GM21723 (cell line): ENCODE measurements at regions not wholly inside any gene's neighbourhood (a gene's known extent, or its start where the extent isn't known, plus 50 kb on each side); places are given as distances from the start of the nearest gene placed in this dataset.
A peak's percentile ranks its signal among the peaks of the same experiment; 100 is the strongest.
"Not testable (repeated sequence)": the region's sequence is repeated elsewhere in the genome, so short reads cannot be mapped to it uniquely, and the experiment has no call there.

Experiments used
- ATAC-seq: cut with Tn5 transposase; IDR thresholded peaks from one replicate; pipeline ENCODE4 v1.9.1; 2021; ENCODE audit warnings: mild to moderate bottlenecking, moderate library complexity; ENCODE audit not compliant: unreplicated experiment

DNA sequence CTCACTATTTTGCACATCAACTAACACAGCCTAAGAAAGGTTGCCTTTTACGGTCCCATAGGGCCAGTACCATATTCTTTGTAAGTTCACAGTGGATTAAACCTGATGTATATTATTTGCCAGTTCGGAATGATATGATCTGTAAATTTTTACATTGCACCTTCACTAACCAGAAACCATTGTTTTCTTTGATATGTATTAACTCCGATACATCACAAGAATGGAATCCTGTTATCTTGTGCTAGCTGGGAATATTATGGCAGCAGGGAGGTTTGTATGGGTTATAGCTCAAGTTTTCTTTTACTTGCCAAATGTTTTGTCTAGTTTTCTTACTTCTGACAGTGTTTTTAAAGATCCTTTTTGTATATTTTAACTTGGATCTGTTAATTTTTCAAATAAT lies 51.4 kb upstream of the S1PR1 start:
- no peak for ATAC-seq

DNA sequence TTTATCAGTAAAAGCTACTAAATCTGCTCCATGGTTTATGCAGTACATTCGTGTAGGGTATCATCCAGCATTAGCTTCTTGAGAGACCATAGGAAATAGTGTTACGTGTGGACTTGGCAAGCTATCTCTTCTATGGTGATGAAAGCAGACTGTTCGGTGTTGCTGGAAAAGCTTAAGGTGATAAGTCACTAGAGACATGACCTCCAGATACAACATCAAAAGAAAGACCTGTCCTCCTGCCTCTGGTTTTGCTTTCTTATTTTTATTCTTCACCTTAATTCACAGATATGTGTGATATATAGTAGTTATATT lies 53.5 kb upstream of the S1PR1 start:
- ATAC-seq = no peak

DNA sequence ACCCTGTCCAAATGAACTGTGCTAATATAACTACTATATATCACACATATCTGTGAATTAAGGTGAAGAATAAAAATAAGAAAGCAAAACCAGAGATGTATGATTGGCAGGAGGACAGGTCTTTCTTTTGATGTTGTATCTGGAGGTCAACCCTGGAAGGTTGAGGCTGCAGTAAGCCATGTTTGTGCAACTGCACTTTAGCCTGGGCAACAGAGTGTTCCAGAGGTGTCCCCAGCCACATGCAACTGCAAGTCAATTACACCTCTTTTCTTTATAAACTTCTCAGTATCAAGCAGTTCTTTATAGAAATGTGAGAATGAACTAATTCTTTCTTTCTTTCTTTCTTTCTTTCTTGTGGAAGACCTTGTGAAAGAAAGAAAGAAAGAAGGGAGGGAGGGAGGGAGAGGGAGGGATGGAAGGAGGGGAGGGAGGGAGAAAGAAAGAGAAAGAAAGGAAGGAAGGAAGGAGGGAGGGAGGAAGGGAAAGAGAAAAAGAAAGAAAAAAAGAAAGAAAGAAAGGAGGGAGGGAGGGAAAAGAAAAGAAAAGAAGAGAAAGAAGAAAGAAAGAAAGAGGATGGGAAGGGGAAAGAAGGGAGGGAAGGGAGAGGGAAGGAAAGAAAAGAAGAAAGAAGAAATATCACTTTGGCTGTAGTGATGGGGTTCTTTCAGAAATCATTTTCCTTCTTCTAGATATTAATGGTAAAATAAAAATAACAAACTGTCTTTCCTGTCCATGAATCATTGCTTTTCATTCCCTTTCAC lies 54.0 kb upstream of the S1PR1 start:
- no peak for ATAC-seq

DNA sequence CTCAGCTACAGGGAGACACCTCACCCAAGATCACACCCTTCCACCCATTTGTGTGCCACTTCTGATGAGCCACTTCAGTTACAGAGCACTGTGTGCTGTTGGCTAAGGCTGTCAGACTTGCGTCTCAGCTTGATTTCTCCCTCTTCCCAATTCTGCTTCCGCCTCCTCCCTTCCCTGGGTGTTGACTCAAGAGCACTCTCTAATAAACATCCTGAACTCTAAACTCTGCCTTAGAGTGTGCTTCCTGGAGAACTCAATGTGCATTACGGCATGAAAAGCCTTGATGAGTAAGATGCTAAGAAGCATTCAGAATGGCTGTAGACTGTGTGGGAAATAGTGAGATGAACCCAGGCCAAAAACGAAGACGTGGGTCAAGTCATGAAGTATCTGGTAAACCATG lies 54.9 kb upstream of the S1PR1 start:
- no peak for ATAC-seq

DNA sequence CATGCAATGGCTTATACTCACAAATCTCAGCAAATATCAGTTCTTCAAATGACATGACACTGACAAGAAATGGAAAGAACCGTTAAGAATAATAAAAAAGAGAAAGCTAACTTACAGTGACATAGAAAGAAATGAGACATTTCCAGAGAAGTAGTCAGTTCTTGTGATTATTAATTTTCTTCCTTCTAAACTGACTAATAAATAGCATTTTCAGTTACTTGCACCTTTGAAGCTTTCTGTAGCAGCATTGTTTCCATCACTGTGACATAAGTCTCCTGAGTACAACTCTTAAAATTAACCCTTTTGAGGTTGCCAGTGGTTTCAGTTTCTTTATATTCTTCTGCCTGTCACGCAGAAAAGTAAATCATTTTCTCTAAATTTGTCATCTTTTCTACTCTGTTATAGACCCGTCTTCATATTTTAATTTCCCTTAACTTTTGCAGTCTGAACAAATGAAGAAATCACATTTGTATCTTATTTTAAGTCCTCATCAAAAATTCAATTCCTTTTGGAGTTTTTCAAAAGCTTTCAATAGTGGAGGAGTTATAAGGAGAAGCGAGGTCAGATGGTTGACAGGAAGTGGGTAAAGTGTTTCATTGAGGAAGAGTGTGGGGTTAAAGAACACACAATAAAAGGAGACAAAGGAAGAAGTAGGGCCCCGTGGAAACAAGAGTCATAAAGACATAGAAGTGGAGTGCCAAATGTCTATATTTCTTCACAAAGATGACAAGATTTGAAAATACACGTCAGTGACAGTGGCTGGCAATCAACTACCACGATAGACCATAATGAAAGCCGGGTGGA lies 57.9 kb upstream of the S1PR1 start:
- peak; percentile 94 for ATAC-seq

DNA sequence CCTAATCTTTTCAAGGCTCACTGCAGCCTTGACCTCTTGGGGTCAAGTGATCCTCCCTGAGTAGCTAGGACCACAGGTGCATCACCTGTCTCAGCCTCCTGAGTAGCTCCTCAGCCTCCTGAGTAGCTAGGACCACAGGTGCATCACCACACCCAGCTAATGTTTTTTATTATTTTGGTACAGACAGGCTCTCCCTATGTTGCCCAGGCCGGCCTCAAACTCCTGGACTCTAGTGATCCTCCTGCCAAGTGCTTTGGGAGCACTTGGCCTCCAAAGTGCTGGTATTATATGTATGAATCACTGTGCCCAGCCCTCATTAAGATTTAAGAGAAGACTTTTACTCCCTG lies 58.5 kb upstream of the S1PR1 start:
- ATAC-seq = no peak

DNA sequence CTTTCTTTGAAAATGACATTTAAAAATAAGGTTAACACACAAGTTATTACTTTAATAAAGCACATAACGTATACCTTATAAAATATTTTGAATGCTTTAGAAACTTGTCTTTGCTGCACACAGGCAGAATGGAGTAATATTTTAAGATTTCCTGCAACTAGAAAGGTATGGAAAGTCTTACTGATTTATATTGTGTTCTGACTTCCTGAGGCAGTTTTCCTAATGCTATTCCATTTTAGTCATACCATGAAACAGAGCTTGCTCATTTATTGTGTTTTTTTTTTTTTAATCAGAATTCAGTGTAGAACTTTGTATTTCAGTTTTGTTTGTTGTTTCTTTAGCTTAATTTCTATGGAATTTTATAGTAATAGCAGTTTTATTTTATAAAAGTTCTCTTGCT lies 60.9 kb upstream of the S1PR1 start:
- ATAC-seq = no peak

DNA sequence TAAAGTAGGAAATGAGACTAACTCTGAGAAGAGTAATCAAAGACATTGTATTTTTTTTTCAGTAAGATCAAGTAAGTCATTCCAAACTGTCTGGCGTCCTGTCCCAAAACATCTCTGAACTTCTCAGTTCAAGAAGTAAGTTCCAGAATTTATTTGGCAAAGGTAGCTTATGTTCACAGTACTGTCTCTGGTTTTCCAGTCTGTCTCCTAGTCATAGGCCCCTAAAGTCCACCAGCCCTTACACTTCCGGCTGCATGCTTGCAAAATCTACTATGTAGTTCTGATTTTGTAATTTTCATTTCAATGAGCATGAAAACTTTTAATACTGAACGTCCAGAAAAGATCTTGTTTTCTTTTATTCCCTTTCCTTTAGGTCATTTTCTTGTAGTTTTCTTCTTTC lies 61.4 kb upstream of the S1PR1 start:
- no peak for ATAC-seq

DNA sequence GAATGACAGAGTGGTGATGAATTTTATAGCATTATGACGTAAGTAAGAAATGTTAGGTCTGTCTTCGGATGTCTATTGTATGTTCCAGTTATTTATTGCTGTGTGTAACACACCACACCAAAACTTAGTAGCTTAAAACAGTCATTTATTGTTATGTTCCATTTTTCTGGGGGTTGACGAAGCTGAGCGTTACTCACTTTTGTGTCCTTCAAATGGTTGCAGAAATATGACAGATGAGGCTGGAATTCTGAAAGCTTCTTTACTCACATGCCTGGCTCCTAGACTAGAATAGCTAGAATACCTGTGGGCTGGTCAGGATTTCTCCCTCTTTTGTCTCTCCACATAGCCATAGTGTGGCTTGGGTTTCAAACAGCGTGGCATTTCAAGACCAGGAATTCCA lies 62.1 kb upstream of the S1PR1 start:
- no peak for ATAC-seq

DNA sequence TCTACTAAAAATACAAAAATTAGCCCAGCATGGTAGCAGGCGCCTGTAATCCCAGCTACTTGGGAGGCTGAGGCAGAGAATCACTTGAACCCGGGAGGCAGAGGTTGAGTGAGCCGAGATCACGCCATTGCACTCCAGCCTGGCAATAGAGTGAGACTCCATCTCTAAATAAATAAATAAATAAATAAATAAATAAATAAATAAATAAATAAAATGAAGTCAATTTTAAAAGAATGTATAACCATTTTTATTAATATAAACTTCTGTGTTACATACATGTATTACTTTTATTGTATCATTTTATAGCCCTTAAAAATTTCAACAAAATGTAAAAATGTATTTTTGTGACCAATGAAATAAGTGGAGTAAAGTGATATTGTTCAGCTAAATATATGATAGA lies 62.5 kb upstream of the S1PR1 start:
- not testable (repeated sequence) for ATAC-seq

DNA sequence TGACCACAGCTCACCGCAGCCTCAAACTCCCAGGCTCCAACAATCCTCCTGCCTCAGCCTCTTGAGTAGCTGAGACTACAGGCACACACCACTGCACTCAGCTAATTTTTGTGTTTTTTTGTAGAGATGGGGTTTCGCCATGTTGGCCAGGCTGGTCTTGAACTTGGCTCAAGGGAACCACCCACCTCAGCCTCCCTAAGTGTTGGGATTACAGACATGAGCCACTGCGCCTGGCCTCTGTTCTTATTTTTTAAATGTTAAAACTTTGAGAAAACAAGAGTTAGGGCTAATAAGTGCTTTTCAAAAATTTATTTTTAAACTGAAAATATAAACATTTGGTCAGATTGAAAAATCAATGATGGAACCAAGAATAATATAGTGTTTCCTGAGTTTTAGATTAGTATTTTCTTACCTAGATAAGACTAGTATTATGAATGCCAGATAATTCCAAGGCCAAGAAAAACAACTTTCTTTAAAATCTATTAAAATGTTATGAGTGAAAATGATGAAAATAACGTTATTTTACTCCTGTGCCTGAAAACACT lies 66.2 kb upstream of the S1PR1 start:
- ATAC-seq = no peak

DNA sequence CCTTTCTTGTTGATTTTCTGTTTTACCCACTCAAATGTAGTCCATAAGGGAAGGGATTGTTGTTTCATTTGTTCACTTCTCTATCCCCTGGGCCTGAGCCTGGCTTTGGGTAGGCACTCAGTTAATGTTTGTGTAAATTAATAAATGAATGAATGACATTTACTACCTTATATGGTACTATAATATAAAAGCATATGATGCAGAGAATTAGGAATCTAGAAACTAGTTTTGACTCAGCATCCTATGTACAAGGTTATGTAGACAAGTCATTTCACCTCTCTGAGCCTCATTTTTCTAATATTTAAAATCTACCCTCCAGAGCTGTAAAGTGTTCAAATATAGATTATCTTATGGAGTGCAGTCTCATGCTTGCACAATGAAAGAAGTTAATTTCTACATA lies 68.9 kb upstream of the S1PR1 start:
- ATAC-seq = peak; percentile 60

DNA sequence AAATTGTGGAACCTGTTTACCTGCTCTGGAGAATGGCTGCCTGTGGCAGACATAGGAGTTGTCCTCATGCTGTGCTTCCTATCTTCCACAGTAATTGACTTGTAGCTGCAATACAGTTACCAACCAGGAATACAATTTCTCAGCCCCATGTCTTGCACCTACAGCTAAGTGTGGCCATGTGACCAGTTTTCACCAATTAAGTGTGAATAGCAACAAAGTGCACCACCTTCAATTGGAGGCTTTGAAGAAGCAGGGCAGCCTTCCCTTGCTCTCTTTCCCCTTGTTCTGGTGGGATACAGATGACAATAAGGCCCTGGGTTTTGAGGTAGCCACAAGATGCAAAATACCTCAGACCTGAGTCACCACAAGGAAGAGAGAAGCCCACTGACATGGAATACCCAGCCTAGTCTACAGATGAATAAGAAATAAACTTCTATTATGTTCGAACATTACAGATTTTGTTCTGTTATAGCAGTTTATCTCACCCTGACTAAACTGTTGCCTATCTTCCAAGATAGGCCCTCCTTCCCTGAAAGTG lies 70.2 kb upstream of the S1PR1 start:
- ATAC-seq = no peak

DNA sequence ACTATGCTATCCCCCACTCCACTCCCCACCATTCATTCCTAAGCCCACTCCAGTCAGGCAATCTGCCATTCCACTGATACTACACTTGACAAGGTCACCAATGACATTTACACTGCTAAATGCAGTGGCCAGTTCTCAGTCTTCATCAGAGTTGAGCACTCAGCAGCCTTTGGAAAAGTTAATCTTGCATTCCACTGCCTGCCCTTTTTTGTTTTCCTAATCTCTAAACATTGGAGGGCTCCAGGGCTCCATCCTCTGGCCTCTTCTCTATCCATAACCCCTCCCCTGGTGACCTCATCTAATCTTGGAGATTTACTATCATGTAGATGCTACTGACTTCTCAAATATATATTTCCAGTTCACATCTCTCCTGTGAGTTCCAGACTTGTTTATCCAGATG lies 70.9 kb upstream of the S1PR1 start:
- no peak for ATAC-seq

DNA sequence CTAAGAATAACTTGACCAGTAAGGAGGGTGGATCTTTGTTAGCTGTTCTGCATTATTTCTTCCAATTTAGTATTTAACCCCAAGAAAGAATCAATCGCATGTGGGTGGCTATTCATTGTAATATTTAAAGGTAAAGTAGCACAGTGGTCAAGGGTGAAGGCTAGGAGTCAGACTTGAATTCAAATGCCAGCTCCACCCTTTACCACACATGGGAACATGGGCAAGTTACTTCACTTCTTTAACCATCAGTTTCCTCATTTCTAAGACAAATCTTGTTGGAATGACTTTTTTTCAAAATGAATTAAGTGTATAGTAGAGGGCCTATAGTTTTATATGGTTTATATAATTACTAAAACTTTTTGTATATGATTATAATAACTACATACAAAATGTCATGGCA lies 71.3 kb upstream of the S1PR1 start:
- ATAC-seq = no peak

DNA sequence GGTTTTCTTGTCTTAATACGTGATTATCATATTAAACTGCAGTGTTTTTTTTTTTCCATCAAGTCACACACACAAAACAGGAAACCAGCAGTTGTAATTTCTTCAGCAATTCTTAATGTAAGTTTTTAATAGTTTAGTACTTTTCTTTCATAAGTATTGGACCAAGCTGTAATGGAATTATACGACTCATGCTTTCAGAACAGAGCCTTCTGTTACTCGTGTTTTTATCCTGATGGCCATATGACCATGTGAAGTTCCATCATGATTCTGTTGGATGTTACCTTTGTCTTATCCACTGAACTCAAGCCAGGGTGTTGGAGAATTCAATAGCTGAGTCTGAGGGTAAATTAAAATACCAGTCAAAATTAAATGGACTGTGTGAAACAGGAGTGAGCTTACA lies 72.0 kb upstream of the S1PR1 start:
- ATAC-seq = no peak

DNA sequence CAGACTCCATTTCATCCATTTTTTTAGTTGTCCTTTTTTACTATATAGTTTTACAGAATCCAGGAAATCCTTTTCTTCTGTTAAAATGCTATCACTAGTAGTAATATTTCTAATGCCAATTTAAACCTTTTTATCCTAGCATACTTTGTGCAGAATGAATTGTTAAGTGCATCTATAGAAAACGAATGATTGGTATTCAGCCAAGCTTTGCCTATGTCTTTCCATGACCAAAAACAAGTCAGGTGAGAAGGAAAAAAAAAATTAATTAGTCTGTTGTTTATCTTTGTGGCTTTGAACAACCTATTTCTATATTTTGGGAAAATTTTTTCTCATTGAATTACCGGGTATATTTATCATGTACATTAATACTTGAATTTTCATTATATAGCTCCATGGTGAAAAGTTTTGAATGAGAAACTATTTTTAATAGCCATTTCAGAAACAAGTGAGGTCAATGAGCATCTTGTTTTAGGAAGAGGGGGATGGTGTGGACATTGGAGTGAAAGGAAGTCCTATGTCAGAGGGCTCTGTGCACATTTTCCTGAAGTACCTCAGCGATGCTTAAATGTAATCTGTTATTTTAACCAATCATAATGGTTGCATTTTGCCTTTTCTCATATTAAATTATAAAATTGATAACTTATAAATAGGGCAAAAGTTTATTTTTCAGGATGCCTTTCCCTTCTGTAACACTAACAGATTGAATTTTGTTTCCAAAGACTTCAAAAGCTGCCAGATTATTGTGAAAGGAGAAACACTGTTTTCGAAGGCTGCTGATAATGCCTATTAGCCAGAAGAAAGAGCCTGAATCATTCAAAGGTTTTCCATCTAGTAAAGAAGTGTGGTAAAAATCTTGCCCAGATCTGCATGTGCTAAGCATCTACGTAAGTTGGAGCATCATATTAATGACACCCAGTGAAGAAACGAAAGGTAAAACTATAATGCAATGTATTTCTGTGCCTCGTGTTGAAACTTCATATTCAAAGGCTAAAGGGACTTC lies 73.8 kb upstream of the S1PR1 start:
- no peak for ATAC-seq

DNA sequence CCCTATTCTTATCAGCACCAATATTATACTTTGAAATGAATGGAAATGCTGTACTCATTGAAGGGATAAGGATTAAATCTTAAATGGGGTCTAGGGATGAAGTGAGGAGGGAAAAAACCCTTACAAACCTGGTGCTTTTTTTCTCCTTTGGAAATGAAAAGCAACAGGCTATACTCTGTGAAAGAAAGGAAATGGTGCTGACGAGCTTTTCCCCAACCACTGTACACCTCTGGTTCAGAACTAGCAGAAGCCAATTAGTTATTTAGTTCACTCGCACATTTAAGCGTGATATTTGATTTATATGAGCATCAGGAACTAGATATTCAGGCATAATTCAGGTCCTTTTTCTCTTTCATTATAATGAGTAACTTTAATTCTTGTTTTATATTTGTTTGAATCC lies 74.5 kb upstream of the S1PR1 start:
- ATAC-seq = no peak

DNA sequence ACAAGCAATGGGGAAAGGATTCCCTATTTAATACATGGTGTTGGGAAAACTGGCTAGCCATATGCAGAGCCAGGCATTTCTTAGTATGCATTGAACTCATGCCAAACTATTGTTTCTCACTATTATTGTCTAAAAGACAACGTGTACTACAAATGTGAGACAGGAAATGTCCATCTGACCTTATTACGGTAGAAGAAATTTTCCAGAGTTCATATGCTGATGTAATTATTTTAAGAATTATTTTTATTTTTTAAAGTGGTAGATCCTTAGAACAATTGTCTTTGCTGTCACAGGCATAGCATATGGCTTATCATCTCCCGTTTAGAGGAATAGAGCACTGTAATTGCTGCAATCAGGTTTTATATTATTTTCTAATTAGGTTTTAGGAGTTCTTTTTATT lies 75.2 kb upstream of the S1PR1 start:
- no peak for ATAC-seq

DNA sequence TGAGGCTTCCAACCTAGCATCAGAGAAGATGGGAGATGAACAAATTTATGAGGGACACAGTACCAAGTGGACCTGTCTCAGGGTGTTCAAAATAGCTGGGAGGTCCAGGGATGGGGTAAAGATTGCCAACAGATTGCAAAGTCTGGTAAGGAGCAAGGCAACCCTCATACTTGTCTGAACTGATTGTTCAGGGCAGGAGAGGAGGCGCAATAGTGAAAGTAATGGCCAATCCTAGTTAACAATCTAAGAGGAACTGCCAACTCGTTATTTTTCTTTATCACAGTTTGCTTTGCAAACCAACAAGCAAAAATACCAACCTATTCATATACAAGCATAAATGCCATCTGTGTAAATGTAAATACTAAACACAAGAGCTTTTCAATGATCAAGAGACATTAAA lies 78.4 kb upstream of the S1PR1 start:
- no peak for ATAC-seq

DNA sequence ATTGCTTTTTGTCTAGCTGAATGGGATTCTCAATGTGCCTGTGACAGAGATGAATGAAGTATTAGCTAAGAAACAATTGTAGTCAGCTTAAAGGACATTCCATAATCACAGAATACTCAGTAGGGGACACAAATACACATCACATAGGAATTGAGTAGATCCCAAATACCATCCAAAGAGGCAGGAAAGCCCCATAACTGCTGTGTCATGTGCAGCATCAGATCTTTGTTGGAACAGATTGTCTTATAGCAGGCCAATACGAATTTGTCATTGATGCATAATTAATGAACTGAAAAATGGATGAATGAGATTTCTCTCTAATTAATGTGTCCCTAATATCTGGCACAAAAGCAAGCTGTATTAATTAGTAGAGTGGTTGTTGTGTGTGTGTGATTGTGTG lies 82.3 kb upstream of the S1PR1 start:
- ATAC-seq = no peak
